Upper lobe of left lung (tissue), 6 donors: ENCODE measurements at regions not wholly inside any gene's neighbourhood (a gene's known extent, or its start where the extent isn't known, plus 50 kb on each side); places are given as distances from the start of the nearest gene placed in this dataset.
A peak's percentile ranks its signal among the peaks of the same experiment; 100 is the strongest.
"Not testable (repeated sequence)": the region's sequence is repeated elsewhere in the genome, so short reads cannot be mapped to it uniquely, and the experiment has no call there.

ENCODE experiments used
- ATAC-seq, 2 donors: fragments of 200-7000 bp; cut with Tn5 transposase; one replicate each; pipeline ENCODE4 v1.9.1; 2022; ENCODE audit warnings: mild to moderate bottlenecking in 2 of 2, moderate library complexity in 2 of 2; ENCODE audit not compliant: low FRiP score in 2 of 2
- DNase-seq, 2 donors: peaks; one replicate each; pipeline ENCODE4 v3.0.0-alpha.2; 2019 to 2020
- H3K27ac ChIP-seq, 4 donors: fragments of 200-600 bp; sonication (generic); one replicate each; pipeline ENCODE4 v1.5.1; 2016 to 2019
- H3K27me3 ChIP-seq, 4 donors: fragments of 200-600 bp; sonication (generic); one replicate each; pipeline ENCODE4 v1.5.1; 2017 to 2019
- H3K36me3 ChIP-seq, 4 donors: fragments of 200-600 bp; sonication (generic); one replicate each; pipeline ENCODE4 v1.5.1; 2016 to 2019
- H3K4me1 ChIP-seq, 4 donors: fragments of 200-600 bp; sonication (generic); one replicate each; pipeline ENCODE4 v1.5.1; 2018 to 2019
- H3K4me3 ChIP-seq, 4 donors: fragments of 200-600 bp; sonication (generic); one replicate each; pipeline ENCODE4 v1.5.1; 2017 to 2019; ENCODE audit warnings: mild to moderate bottlenecking in 2 of 4, moderate library complexity in 1 of 4
- H3K9me3 ChIP-seq, 4 donors: fragments of 200-600 bp; sonication (generic); one replicate each; pipeline ENCODE4 v1.5.1; 2018 to 2019
- EP300 ChIP-seq, 4 donors: sonication (generic); formaldehyde crosslinking; IDR thresholded peaks; one replicate each; pipeline ENCODE4 v1.5.1; 2017; ENCODE audit warnings: antibody characterized with exemption in 4 of 4, control low read depth in 2 of 4
- POLR2A ChIP-seq, 4 donors: fragments of 450-650 bp; IDR thresholded peaks; one replicate each; pipeline ENCODE4 v1.5.1; 2016 to 2017; ENCODE audit warnings: antibody characterized with exemption in 4 of 4, mild to moderate bottlenecking in 2 of 4
- POLR2AphosphoS5 ChIP-seq, 2 donors: sonication (generic); formaldehyde crosslinking; IDR thresholded peaks; one replicate each; pipeline ENCODE4 v1.5.1; 2017; ENCODE audit warnings: antibody characterized with exemption in 2 of 2
- WGBS, 2 donors: methylation state at CpG; one replicate each; pipeline ENCODE4 v1.1.5; 2017 to 2018; 5-methylcytosine and 5-hydroxymethylcytosine counted together
- TF ChIP-seq, protein P1 (sequence below), 6 experiments: fragments of 450-650 bp in 4 of 6; fragments of 200-600 bp in 2 of 6; sonication (generic) in 2 of 6; IDR thresholded peaks; one replicate each; pipeline ENCODE4 v1.5.1; 2016 to 2019; ENCODE audit warnings: antibody characterized with exemption in 6 of 6
- donor health status: DM: no; HTN: no; CAD: no; lungs with moderate emphysema.
- donor health status: DM: no; HTN: yes; CAD: no; lungs with severe emphysema.

DNA sequence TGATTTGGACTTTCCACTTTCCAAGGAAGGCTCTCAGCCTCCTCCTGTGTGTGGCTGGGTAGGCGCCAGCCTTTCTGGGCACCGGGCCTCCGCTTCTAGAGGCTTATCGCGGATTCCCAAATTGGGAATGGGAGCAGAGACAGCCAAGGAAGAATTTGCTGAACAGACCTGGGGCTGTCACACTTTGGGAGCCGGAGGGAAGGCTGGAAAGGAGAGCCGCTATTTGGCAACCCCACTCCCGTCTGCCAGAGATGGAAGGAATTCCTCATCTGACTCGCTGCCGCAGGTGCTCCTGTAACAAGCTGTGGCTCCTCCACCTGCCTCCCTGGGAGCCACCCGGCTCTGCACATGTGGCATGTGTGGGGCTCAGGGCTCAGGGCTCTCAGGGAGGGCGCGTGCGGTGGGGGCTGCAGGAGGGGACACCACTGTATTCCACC is 50.8 kb upstream of the ECHDC3 start:
- peak in 1 of 2 donors; percentile 54 for DNase-seq
- ATAC-seq = no peak
- H3K27me3 ChIP-seq = no peaks in the 10 kb centered on the region
- TF ChIP-seq POLR2A (IDR thresholded peaks at IDR 0.05) (no peak), EP300 (IDR thresholded peaks at IDR 0.05) (no peak), POLR2AphosphoS5 (IDR thresholded peaks at IDR 0.05) (no peak)
- TF ChIP-seq, protein P1, sequence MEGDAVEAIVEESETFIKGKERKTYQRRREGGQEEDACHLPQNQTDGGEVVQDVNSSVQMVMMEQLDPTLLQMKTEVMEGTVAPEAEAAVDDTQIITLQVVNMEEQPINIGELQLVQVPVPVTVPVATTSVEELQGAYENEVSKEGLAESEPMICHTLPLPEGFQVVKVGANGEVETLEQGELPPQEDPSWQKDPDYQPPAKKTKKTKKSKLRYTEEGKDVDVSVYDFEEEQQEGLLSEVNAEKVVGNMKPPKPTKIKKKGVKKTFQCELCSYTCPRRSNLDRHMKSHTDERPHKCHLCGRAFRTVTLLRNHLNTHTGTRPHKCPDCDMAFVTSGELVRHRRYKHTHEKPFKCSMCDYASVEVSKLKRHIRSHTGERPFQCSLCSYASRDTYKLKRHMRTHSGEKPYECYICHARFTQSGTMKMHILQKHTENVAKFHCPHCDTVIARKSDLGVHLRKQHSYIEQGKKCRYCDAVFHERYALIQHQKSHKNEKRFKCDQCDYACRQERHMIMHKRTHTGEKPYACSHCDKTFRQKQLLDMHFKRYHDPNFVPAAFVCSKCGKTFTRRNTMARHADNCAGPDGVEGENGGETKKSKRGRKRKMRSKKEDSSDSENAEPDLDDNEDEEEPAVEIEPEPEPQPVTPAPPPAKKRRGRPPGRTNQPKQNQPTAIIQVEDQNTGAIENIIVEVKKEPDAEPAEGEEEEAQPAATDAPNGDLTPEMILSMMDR (IDR thresholded peaks at IDR 0.05) = no peak
- WGBS, 2 donors = 87% methylated on average over 9 to 14 of the region's 14 CpGs
- H3K4me1 ChIP-seq = peaks cover 0 to under 1% (median 0%) of the 10 kb centered on the region in 4 donors
- no peak overlapping the region for H3K4me3 ChIP-seq
- no peaks in the 10 kb centered on the region for H3K9me3 ChIP-seq
- no peaks in the 10 kb centered on the region for H3K36me3 ChIP-seq
- no peak overlapping the region for H3K27ac ChIP-seq

DNA sequence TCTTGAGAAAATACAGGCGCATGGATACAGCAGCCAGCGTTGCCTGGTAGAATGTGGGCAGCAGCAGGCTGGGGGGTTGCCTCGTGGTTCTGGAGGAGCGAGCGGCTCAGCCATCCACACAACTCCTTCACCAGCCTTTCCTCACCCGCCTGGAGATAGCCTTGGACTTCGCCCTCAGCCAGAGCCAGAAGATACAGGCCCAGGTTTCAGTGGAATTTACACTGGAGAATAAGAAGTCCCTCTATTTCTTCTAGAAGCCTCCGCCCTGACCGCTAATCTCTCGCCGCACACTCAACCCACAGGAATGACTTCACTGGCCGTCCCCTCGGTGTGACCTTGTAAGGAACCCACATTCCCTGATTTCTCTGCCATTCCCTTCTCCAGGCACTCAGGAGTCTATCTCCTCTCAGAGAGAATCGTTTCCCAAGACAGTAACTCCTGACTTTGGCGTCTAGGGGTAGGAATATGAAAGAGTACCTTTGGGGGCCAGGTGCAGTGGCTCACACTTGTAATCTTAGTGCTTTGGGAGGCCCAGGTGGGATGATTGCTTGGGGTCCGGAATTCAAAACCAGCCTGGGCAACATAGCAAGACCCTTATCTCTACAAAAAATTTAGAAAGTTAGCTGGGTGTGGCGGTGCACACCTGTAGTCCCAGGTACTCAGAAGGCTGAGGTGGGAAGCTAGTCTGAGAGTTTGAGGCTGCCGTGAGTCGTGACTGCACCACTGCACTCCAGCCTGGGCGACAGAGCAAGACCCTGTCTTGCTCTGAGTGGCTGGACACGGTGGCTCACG is 52.0 kb upstream of the ECHDC3 start:
- Histone ChIP-seq H3K4me1 (peaks cover 5 to 12% (median 11%) of the 10 kb centered on the region in 4 donors), H3K4me3 (no peak overlapping the region), H3K27ac (no peak overlapping the region), H3K27me3 (no peaks in the 10 kb centered on the region), H3K36me3 (no peaks in the 10 kb centered on the region), H3K9me3 (no peaks in the 10 kb centered on the region)
- WGBS, 2 donors = 93 to 96% methylated on average over 20 to 22 of the region's 22 CpGs
- DNase-seq (peak in 1 of 2 donors; percentile 45), ATAC-seq (no peak)
- TF ChIP-seq POLR2AphosphoS5 (IDR thresholded peaks at IDR 0.05) = no peak
- no peak for TF ChIP-seq POLR2A (IDR thresholded peaks at IDR 0.05)
- TF ChIP-seq EP300 (IDR thresholded peaks at IDR 0.05) = no peak
- TF ChIP-seq, protein P1 (IDR thresholded peaks at IDR 0.05) = no peak

DNA sequence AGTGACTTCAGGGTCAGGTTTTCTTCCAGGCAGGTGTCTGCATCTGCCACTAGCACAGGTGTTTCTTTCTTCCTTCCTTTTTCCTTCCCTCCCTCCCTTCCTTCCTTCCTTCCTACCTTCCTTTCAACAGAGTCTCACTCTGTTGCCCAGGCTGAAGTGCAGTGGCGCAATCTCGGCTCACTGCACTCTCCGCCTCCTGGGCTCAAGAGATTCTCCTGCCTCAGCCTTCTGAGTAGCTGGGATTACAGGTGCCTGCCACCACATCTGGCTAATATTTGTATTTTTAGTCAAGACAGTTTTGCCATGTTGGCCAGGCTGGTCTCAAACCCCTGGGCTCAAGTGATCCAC is 53.8 kb upstream of the ECHDC3 start:
- not testable (repeated sequence) for H3K27me3 ChIP-seq, H3K9me3 ChIP-seq, H3K36me3 ChIP-seq, H3K4me3 ChIP-seq, H3K27ac ChIP-seq, ATAC-seq, DNase-seq
- H3K4me1 ChIP-seq = peaks cover 18 to 24% (median 23%) of the 10 kb centered on the region in 4 donors
- 90 to 94% methylated on average over 3 of the region's 3 CpGs for WGBS, 2 donors

DNA sequence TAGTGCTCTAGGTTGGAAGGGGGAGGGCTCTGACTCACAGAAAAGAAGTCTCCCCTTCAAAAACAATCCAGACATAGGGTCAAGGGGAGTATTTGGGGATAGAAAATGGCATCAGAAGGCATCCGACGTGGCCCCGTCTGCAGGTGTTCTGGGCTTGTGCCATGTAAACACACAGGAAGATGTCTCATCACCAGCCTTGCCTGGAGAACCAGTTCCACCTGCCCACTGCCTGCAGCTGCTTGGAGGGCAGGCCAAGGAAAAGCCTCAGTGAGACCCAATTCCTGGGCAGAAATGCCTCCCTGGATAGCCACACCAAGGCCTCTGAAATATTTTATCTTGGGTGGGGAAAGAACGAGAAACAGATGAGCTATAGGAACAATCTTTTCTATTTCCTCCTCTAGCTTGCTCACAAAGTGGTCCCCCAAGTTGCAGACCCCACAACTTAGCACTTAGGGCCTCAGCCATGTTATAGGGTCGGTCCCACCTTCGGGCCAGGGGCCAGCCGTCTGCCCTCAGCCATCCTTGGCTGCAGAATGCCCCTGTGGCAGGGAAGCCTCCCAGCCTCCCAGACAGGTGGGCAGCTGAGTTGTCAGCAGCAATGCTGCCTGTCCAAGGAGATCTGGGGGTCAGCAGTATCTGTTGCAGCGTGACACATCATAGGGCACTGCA is 54.3 kb upstream of the ECHDC3 start:
- no peak overlapping the region for H3K4me3 ChIP-seq
- ATAC-seq (no peak), DNase-seq (peak in 1 of 2 donors; percentile 54)
- 93% methylated on average over 5 to 8 of the region's 8 CpGs for WGBS, 2 donors
- H3K36me3 ChIP-seq = no peaks in the 10 kb centered on the region
- H3K4me1 ChIP-seq = peaks cover 18 to 24% (median 23%) of the 10 kb centered on the region in 4 donors
- H3K9me3 ChIP-seq = no peaks in the 10 kb centered on the region
- H3K27me3 ChIP-seq = no peaks in the 10 kb centered on the region
- H3K27ac ChIP-seq = no peak overlapping the region
- TF ChIP-seq EP300 (IDR thresholded peaks at IDR 0.05) = no peak
- TF ChIP-seq, protein P1 (IDR thresholded peaks at IDR 0.05) = no peak
- no peak for TF ChIP-seq POLR2AphosphoS5 (IDR thresholded peaks at IDR 0.05)
- TF ChIP-seq POLR2A (IDR thresholded peaks at IDR 0.05) = no peak

DNA sequence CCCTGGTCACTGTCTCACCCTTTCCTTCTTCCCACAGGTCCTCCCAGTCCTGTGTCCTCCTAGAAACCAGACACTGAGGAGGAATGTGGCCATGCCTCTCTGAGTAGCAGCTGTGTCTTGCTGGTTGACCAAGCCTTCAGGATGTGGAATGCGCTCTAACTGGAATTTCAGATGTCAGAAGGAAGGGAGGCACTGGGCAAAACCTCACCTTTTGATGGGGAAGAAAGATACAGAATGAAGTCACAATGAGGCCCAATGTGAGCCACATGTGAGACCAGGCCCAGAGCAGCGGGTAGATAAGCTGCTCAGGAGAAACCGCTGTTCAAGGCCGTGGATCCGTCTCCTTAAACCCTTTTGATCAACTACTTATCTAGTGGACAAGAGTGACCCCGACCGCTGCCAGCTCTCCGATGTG is 54.8 kb upstream of the ECHDC3 start:
- Histone ChIP-seq H3K27me3 (no peaks in the 10 kb centered on the region), H3K27ac (no peak overlapping the region), H3K4me1 (peaks cover 18 to 24% (median 23%) of the 10 kb centered on the region in 4 donors), H3K36me3 (no peaks in the 10 kb centered on the region), H3K4me3 (no peak overlapping the region), H3K9me3 (no peaks in the 10 kb centered on the region)
- TF ChIP-seq POLR2A (IDR thresholded peaks at IDR 0.05) (no peak), POLR2AphosphoS5 (IDR thresholded peaks at IDR 0.05) (no peak), EP300 (IDR thresholded peaks at IDR 0.05) (no peak)
- TF ChIP-seq, protein P1 (IDR thresholded peaks at IDR 0.05) = no peak
- ATAC-seq (no peak), DNase-seq (no peak)
- WGBS, 2 donors = 95 to 97% methylated on average over 8 of the region's 8 CpGs
